MCF 10A (cell line): ENCODE measurements at regions not wholly inside any gene's neighbourhood (a gene's known extent, or its start where the extent isn't known, plus 50 kb on each side); places are given as distances from the start of the nearest gene placed in this dataset.

Experiments used
- BruUV-seq: library from RNA; stranded (reverse); fragments of 400-500 nt; replicated peaks from 2 replicates; lab custom pipeline; 2021; lab: Mats Ljungman, UMichigan
- CTCF ChIA-PET: fragments of 300-600 bp; sonication (Branson Sonifier 250); formaldehyde crosslinking; extraction: SDS; loops from one replicate; lab custom pipeline; 2021; ENCODE audit warnings: antibody characterized with exemption, inconsistent platforms; lab: Yijun Ruan, JAX
- POLR2A ChIA-PET: fragments of 300-600, 350-650 bp; sonication (Branson Sonifier 250); formaldehyde crosslinking; extraction: SDS; loops from one replicate; lab custom pipeline; 2020; ENCODE audit warnings: antibody characterized with exemption, inconsistent platforms; lab: Yijun Ruan, JAX
- DNase-seq: peaks from one replicate; pipeline ENCODE4 v3.0.0-alpha.2; 2018; ENCODE audit not compliant: unreplicated experiment
- H3K27ac Mint-ChIP-seq: one replicate; pipeline ENCODE4 v1.8.0; 2022; ENCODE audit warnings: mild to moderate bottlenecking, low read depth, mixed read lengths; ENCODE audit not compliant: unreplicated experiment
- H3K27me3 Mint-ChIP-seq: one replicate; pipeline ENCODE4 v1.8.0; 2022; ENCODE audit warnings: mixed read lengths; ENCODE audit not compliant: insufficient read depth, unreplicated experiment
- H3K36me3 Mint-ChIP-seq: one replicate; pipeline ENCODE4 v1.8.0; 2022; ENCODE audit warnings: mild to moderate bottlenecking, moderate library complexity, mixed read lengths; ENCODE audit not compliant: insufficient read depth, unreplicated experiment
- H3K4me1 Mint-ChIP-seq: one replicate; pipeline ENCODE4 v1.8.0; 2022; ENCODE audit warnings: mixed read lengths; ENCODE audit not compliant: insufficient read depth, unreplicated experiment
- H3K4me3 Mint-ChIP-seq: one replicate; pipeline ENCODE4 v1.8.0; 2022; ENCODE audit warnings: mild to moderate bottlenecking, moderate library complexity, mixed read lengths; ENCODE audit not compliant: unreplicated experiment
- H3K9me3 Mint-ChIP-seq: one replicate; pipeline ENCODE4 v1.8.0; 2022; ENCODE audit warnings: mixed read lengths; ENCODE audit not compliant: unreplicated experiment
- CTCF ChIP-seq: fragments of 200-600 bp; IDR thresholded peaks from one replicate; pipeline ENCODE4 v1.8.0; 2022; ENCODE audit warnings: antibody characterized with exemption, mild to moderate bottlenecking; ENCODE audit not compliant: unreplicated experiment
- intact Hi-C: fragments of 100-400 bp; cut with micrococcal nuclease; formaldehyde crosslinking; loops from 2 replicates; pipeline ENCODE4 v1.14.1; 2022

GRCh38 chr5:18675041-18675440, 1040.8 kb downstream of the TAF11L14 start:
- no TSS peak for BruUV-seq
- intact Hi-C loops: no loop called here
- Mint-ChIP-seq H3K4me3 (no peak overlapping the region), H3K9me3 (no peaks in the 10 kb centered on the region), H3K27me3 (no peaks in the 10 kb centered on the region), H3K4me1 (no peaks in the 10 kb centered on the region), H3K36me3 (no peaks in the 10 kb centered on the region), H3K27ac (no peak overlapping the region)
- POLR2A ChIA-PET: no interaction called here
- no peak for DNase-seq
- CTCF ChIA-PET: interaction anchor here (0.8 to 1.3 kb wide), 2 partner anchors 23 to 209 kb away, joined by 3 to 5 read pairs; no protein-coding TSS in a partner anchor
- TF ChIP-seq CTCF: no peak

- Mint-ChIP-seq H3K4me1 (no peaks in the 10 kb centered on the region), H3K4me3 (no peak overlapping the region), H3K27ac (no peak overlapping the region), H3K9me3 (no peaks in the 10 kb centered on the region), H3K36me3 (no peaks in the 10 kb centered on the region), H3K27me3 (no peaks in the 10 kb centered on the region)
- ChIA-PET POLR2A (no interaction called here), CTCF (interaction anchor here (0.9 to 1.8 kb wide), 3 partner anchors 12 to 291 kb away, joined by 3 to 8 read pairs (median 4); no protein-coding TSS in a partner anchor)
- BruUV-seq: no TSS peak
- no peak for DNase-seq
- intact Hi-C loops: no loop called here
- TF ChIP-seq CTCF: no peak
Measured at GRCh38 chr5:18686253-18686652, 1052.0 kb downstream of the TAF11L14 start.

GRCh38 chr5:18687429-18687828, 1053.2 kb downstream of the TAF11L14 start:
- POLR2A ChIA-PET: no interaction called here
- no peak for TF ChIP-seq CTCF

GRCh38 chr5:18699681-18700080, 1065.4 kb downstream of the TAF11L14 start:
- no peaks in the 10 kb centered on the region for H3K27me3 Mint-ChIP-seq
- intact Hi-C loops: loop anchor here (10.0 kb wide), 1 partner anchor 1485 kb away; the partner anchor contains the start of gene BASP1
- ChIA-PET POLR2A (no interaction called here), CTCF (interaction anchor here (0.7 to 3.5 kb wide), 13 partner anchors 10 to 909 kb away, joined by 3 to 92 read pairs (median 5); no protein-coding TSS in a partner anchor)
- no peaks in the 10 kb centered on the region for H3K36me3 Mint-ChIP-seq
- no peaks in the 10 kb centered on the region for H3K9me3 Mint-ChIP-seq
- no peak for DNase-seq
- no peak overlapping the region for H3K4me3 Mint-ChIP-seq
- TF ChIP-seq CTCF: no peak
- no peak overlapping the region for H3K27ac Mint-ChIP-seq
- BruUV-seq: no TSS peak
- H3K4me1 Mint-ChIP-seq: peaks cover 7% of the 10 kb centered on the region

More at GRCh38 chr5:18687429-18687828, 1053.2 kb downstream of the TAF11L14 start:
- Mint-ChIP-seq H3K9me3 (no peaks in the 10 kb centered on the region), H3K4me3 (no peak overlapping the region), H3K4me1 (no peaks in the 10 kb centered on the region), H3K27me3 (no peaks in the 10 kb centered on the region), H3K27ac (no peak overlapping the region), H3K36me3 (no peaks in the 10 kb centered on the region)
- no peak for DNase-seq
- no TSS peak for BruUV-seq
- CTCF ChIA-PET: interaction anchor here (1.2 to 1.8 kb wide), 2 partner anchors 11 to 292 kb away, joined by 3 to 8 read pairs; no protein-coding TSS in a partner anchor
- intact Hi-C loops: no loop called here
